Common myeloid progenitor, CD34-positive (primary cell): ENCODE measurements at regions not wholly inside any gene's neighbourhood (a gene's known extent, or its start where the extent isn't known, plus 50 kb on each side); places are given as distances from the start of the nearest gene placed in this dataset.
"Not testable (repeated sequence)": the region's sequence is repeated elsewhere in the genome, so short reads cannot be mapped to it uniquely, and the experiment has no call there.

Experiments used
- CTCF ChIA-PET: fragments of 350-600 bp; sonication (Branson Sonifier 250); formaldehyde crosslinking; loops from one replicate; lab custom pipeline; 2021; ENCODE audit warnings: antibody characterized with exemption; lab: Charles Lee
- POLR2A ChIA-PET: fragments of 350-600 bp; sonication (Branson Sonifier 250); formaldehyde crosslinking; loops from one replicate; lab custom pipeline; 2021; ENCODE audit warnings: antibody characterized with exemption; lab: Charles Lee
- DNase-seq, 3 donors: peaks; one replicate each; pipeline versions ENCODE4 v3.0.0 to v3.0.0-alpha.2; 2013
- H3K27ac ChIP-seq, 2 experiments: 1 replicate in 1 of 2; 2 replicates in 1 of 2; pipeline ENCODE4 v1.7.0; 2013; ENCODE audit warnings: inconsistent platforms in 2 of 2, low read length in 2 of 2, mild to moderate bottlenecking in 2 of 2, low read depth in 1 of 2, moderate library complexity in 1 of 2; ENCODE audit not compliant: severe bottlenecking in 2 of 2, insufficient read depth in 1 of 2, poor library complexity in 1 of 2
- H3K27me3 ChIP-seq, 5 experiments: replicated peaks in 2 of 5; 1 replicate in 3 of 5; 2 replicates in 2 of 5; pipeline versions ENCODE4 v1.6.1 to v1.7.0; 2013; ENCODE audit warnings: low read length in 4 of 5, mild to moderate bottlenecking in 2 of 5, moderate library complexity in 2 of 5, inconsistent platforms in 1 of 5; ENCODE audit not compliant: insufficient read depth in 5 of 5, control insufficient read depth in 4 of 5
- H3K36me3 ChIP-seq, 4 experiments: 1 replicate in 2 of 4; 2 replicates in 2 of 4; pipeline versions ENCODE4 v1.6.1 to v1.7.0; 2013; ENCODE audit warnings: low read length in 3 of 4, control low read depth in 1 of 4, mild to moderate bottlenecking in 1 of 4; ENCODE audit not compliant: control insufficient read depth in 4 of 4, insufficient read depth in 4 of 4
- H3K4me1 ChIP-seq, 4 experiments: 1 replicate in 3 of 4; 2 replicates in 1 of 4; pipeline versions ENCODE4 v1.6.1 to v1.7.1; 2013; ENCODE audit warnings: low read length in 3 of 4, mild to moderate bottlenecking in 3 of 4, control low read depth in 1 of 4, inconsistent platforms in 1 of 4, moderate library complexity in 1 of 4; ENCODE audit not compliant: control insufficient read depth in 4 of 4, insufficient read depth in 4 of 4; ENCODE audit errors: control extremely low read depth in 1 of 4
- H3K4me3 ChIP-seq, 7 experiments: 1 replicate in 4 of 7; 2 replicates in 3 of 7; pipeline versions ENCODE4 v1.5.1 to v1.7.0; 2013; ENCODE audit warnings: mild to moderate bottlenecking in 7 of 7, low read length in 6 of 7, moderate library complexity in 6 of 7, inconsistent platforms in 2 of 7, low read depth in 2 of 7, control low read depth in 1 of 7; ENCODE audit not compliant: insufficient read depth in 4 of 7, control insufficient read depth in 1 of 7; ENCODE audit errors: extremely low read depth in 1 of 7
- H3K9me3 ChIP-seq, 5 experiments: 1 replicate in 4 of 5; 2 replicates in 1 of 5; pipeline versions ENCODE4 v1.6.1 to v1.7.1; 2013; ENCODE audit warnings: low read length in 4 of 5, mild to moderate bottlenecking in 2 of 5, inconsistent platforms in 1 of 5, low read depth in 1 of 5, moderate library complexity in 1 of 5; ENCODE audit not compliant: control insufficient read depth in 4 of 5, insufficient read depth in 2 of 5; ENCODE audit errors: control extremely low read depth in 1 of 5
- WGBS: methylation state at CpG from one replicate; pipeline ENCODE4 v1.1.5; 2013; ENCODE audit not compliant: insufficient coverage; 5-methylcytosine and 5-hydroxymethylcytosine counted together

- no peaks in the 10 kb centered on the region for H3K9me3 ChIP-seq
- ChIA-PET CTCF (interaction anchor here (0.6 kb wide), 1 partner anchor 1225 kb away, joined by 3 read pairs; no protein-coding TSS in a partner anchor), POLR2A (no interaction called here)
- no peaks in the 10 kb centered on the region for H3K4me1 ChIP-seq
- H3K36me3 ChIP-seq, result no peaks in the 10 kb centered on the region
- no CpG with 5 or more reads among the region's 6 CpGs for WGBS
- no peak overlapping the region for H3K4me3 ChIP-seq
- no peak for DNase-seq
- no peak overlapping the region for H3K27ac ChIP-seq
- no peaks in the 10 kb centered on the region for H3K27me3 ChIP-seq
Measured at GRCh38 chr7:13021566-13022300, 334.3 kb downstream of the ARL4A start.

DNA sequence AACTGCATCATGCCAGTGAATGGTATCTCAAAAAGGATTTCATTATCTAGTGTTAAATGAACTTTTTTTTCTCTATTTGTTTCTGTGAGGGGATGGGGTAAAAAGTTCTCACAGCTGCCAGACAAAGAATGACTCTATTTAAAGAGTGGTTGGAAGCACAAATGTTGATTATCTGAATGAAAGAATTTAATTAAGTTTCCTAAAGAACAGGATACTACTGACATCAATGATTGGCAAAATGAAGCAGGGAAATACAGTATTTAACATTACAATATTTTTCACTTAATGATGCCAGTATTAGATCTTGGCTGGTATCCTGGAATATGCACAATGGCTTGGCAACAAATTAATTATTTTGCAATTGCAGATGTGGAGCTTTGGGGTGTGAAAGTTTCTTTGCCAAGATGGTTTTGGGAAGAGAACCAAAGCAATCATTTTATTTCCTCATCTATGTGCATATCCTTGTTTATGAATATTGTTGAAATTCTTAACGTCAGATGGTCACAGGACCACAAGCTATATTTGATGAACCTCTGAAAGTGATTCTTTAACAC lies 336.8 kb downstream of the ARL4A start:
- CTCF ChIA-PET, result no interaction called here
- Histone ChIP-seq H3K27me3 (no peaks in the 10 kb centered on the region), H3K4me3 (no peak overlapping the region), H3K4me1 (no peaks in the 10 kb centered on the region), H3K9me3 (no peaks in the 10 kb centered on the region), H3K36me3 (no peaks in the 10 kb centered on the region), H3K27ac (no peak overlapping the region)
- POLR2A ChIA-PET, result no interaction called here
- DNase-seq, result no peak
- 100% methylated on average over 1 of the region's 1 CpG for WGBS

DNA sequence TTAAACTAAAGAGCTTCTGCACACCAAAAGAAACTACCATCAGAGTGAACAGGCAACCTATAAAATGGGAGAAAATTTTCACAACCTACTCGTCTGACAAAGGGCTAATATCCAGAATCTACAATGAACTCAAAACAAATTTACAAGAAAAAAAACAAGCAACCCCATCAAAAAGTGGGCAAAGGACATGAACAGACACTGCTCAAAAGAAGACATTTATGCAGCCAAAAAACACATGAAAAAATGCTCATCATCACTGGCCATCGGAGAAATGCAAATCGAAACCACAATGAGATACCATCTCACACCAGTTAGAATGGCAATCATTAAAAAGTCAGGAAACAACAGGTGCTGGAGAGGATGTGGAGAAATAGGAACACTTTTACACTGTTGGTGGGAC lies 337.6 kb downstream of the ARL4A start:
- CTCF ChIA-PET, H3K4me3 ChIP-seq, POLR2A ChIA-PET, H3K9me3 ChIP-seq, DNase-seq, H3K36me3 ChIP-seq, H3K4me1 ChIP-seq, H3K27ac ChIP-seq, H3K27me3 ChIP-seq: not testable (repeated sequence)
- no CpG with 5 or more reads among the region's 3 CpGs for WGBS

GRCh38 chr7:13027321-13027720 lies 339.9 kb downstream of the ARL4A start:
- POLR2A ChIA-PET, result no interaction called here
- no peaks in the 10 kb centered on the region for H3K9me3 ChIP-seq
- H3K36me3 ChIP-seq, result no peaks in the 10 kb centered on the region
- no peak for DNase-seq
- H3K4me3 ChIP-seq, result no peak overlapping the region
- no peaks in the 10 kb centered on the region for H3K27me3 ChIP-seq
- H3K4me1 ChIP-seq, result no peaks in the 10 kb centered on the region
- CTCF ChIA-PET, result no interaction called here
- 100% methylated on average over 1 of the region's 2 CpGs for WGBS
- H3K27ac ChIP-seq, result no peak overlapping the region

DNA sequence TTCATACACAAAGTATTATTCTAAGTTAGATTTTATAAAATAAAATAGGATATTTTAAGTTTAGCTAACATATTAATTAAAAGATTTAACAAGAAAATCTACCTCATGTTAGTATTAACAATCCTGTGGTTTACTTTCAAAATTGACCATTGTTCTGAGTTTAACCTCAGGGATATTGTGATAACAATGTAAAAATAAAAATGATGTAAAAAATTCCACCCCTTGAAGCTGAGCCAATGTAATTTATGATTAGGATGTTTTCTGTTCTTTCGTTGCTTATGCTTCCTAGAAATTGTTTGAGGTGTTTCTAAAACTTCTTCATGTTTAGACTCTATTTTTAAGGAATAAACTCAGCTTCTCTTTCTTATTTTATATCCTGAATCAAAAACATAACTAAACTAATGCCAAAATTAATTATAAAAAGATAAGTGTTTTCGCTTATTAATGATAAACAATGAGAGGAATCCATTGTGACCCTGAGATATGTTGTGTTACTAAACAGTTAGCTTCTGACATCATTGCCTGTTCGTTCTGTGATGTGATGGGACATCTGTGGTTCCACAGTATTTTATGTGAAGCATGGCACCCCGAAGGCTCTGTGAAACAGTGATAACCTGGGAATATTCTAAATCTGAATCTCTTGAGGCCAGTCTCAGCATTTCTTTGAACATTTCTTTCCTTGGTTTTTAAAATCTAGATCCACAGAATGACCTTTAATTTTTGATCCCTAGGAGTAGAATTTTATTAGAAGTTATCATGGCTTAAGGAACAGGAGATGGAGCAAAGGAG lies 340.8 kb downstream of the ARL4A start:
- POLR2A ChIA-PET, result no interaction called here
- CTCF ChIA-PET, result no interaction called here
- WGBS, result 93% methylated on average over 2 of the region's 4 CpGs
- Histone ChIP-seq H3K36me3 (no peaks in the 10 kb centered on the region), H3K27me3 (no peaks in the 10 kb centered on the region), H3K9me3 (no peaks in the 10 kb centered on the region), H3K4me3 (no peak overlapping the region), H3K4me1 (no peaks in the 10 kb centered on the region), H3K27ac (no peak overlapping the region)
- DNase-seq, result no peak

GRCh38 chr7:13028825-13029099 lies 341.3 kb downstream of the ARL4A start:
- CTCF ChIA-PET, result no interaction called here
- Histone ChIP-seq H3K27me3 (no peaks in the 10 kb centered on the region), H3K4me1 (no peaks in the 10 kb centered on the region), H3K9me3 (no peaks in the 10 kb centered on the region), H3K36me3 (no peaks in the 10 kb centered on the region), H3K4me3 (no peak overlapping the region), H3K27ac (no peak overlapping the region)
- no peak for DNase-seq
- WGBS, result 100% methylated on average over 2 of the region's 2 CpGs
- POLR2A ChIA-PET, result no interaction called here

DNA sequence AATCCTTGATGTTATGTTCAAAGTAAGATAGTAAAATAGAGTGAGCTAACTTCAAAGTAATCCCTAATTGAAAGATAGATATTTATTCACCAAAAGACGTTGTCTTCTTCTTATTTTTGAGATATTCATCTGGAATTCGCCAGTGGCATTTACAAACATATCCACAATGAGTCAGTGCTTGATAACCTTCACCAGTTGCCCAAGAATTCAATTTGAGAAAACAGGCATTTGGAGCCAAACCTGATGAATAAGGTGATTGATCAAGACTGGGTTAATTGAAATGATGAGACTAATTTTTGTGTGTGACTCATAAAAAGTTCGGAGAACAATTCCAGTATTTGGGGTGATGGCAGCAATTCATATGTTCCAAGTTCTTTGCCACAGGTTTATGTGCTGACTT lies 344.0 kb downstream of the ARL4A start:
- Histone ChIP-seq H3K4me1 (no peaks in the 10 kb centered on the region), H3K36me3 (no peaks in the 10 kb centered on the region), H3K9me3 (no peaks in the 10 kb centered on the region), H3K27me3 (no peaks in the 10 kb centered on the region), H3K27ac (no peak overlapping the region), H3K4me3 (no peak overlapping the region)
- WGBS, result 100% methylated on average over 1 of the region's 3 CpGs
- POLR2A ChIA-PET, result interaction anchor here (0.7 kb wide), 1 partner anchor 24 kb away, joined by 3 read pairs; no protein-coding TSS in a partner anchor
- DNase-seq, result no peak
- CTCF ChIA-PET, result no interaction called here
